CD14-positive monocyte (primary cell): ENCODE measurements at regions not wholly inside any gene's neighbourhood (a gene's known extent, or its start where the extent isn't known, plus 50 kb on each side); places are given as distances from the start of the nearest gene placed in this dataset.

Experiments
- DNase-seq, 3 donors: peaks; one replicate each; pipeline ENCODE4 v3.0.0-alpha.2; 2011 to 2022
- H2AFZ ChIP-seq: 2 replicates; pipeline ENCODE4 v1.6.0; 2012; ENCODE audit warnings: mild to moderate bottlenecking, low read depth, low read length, inconsistent platforms; ENCODE audit not compliant: insufficient read depth, poor library complexity, severe bottlenecking
- H3K27ac ChIP-seq, 2 donors: 1 replicate in 1 of 2; 2 replicates in 1 of 2; pipeline ENCODE4 v1.5.1; 2012 to 2013; ENCODE audit warnings: low read length in 2 of 2, control low read depth in 1 of 2, inconsistent platforms in 1 of 2, low read depth in 1 of 2, mild to moderate bottlenecking in 1 of 2
- H3K27me3 ChIP-seq, 2 donors: one replicate each; pipeline versions ENCODE4 v1.6.0 to v1.6.1; 2011 to 2013; ENCODE audit warnings: low read length in 2 of 2; ENCODE audit not compliant: control insufficient read depth in 2 of 2, insufficient read depth in 2 of 2
- H3K36me3 ChIP-seq, 2 donors: replicated peaks in 1 of 2; 1 replicate in 1 of 2; 2 replicates in 1 of 2; pipeline versions ENCODE4 v1.5.1 to v1.6.1; 2012 to 2013; ENCODE audit warnings: low read length in 2 of 2, control low read depth in 1 of 2, inconsistent platforms in 1 of 2, mild to moderate bottlenecking in 1 of 2; ENCODE audit not compliant: insufficient read depth in 2 of 2, control insufficient read depth in 1 of 2
- H3K4me1 ChIP-seq, 2 donors: 1 replicate in 1 of 2; 2 replicates in 1 of 2; pipeline versions ENCODE4 v1.5.1 to v1.6.1; 2012 to 2013; ENCODE audit warnings: low read length in 2 of 2, control low read depth in 1 of 2, inconsistent platforms in 1 of 2, mild to moderate bottlenecking in 1 of 2, moderate library complexity in 1 of 2; ENCODE audit not compliant: insufficient read depth in 2 of 2, control insufficient read depth in 1 of 2
- H3K4me2 ChIP-seq: replicated peaks from 2 replicates; pipeline ENCODE3; 2012; ENCODE audit warnings: low read length, moderate library complexity, mild to moderate bottlenecking; ENCODE audit not compliant: poor library complexity, severe bottlenecking; ENCODE audit errors: extremely low read depth
- H3K4me3 ChIP-seq, 3 experiments: fragments of 200-600 bp in 1 of 3; sonication (generic) in 1 of 3; replicated peaks in 1 of 3; 1 replicate in 2 of 3; 2 replicates in 1 of 3; pipeline ENCODE4 v1.5.1; 2011 to 2013; ENCODE audit warnings: low read length in 3 of 3, mild to moderate bottlenecking in 3 of 3, control low read depth in 2 of 3, low read depth in 2 of 3, inconsistent platforms in 1 of 3, moderate library complexity in 1 of 3
- H3K79me2 ChIP-seq: 2 replicates; pipeline ENCODE4 v1.6.0; 2012; ENCODE audit warnings: mild to moderate bottlenecking, control low read depth, inconsistent platforms, low read length, moderate library complexity; ENCODE audit not compliant: insufficient read depth
- H3K9ac ChIP-seq: 2 replicates; pipeline ENCODE4 v1.6.0; 2017; ENCODE audit warnings: low read length, mild to moderate bottlenecking; ENCODE audit not compliant: insufficient read depth, poor library complexity, severe bottlenecking
- H3K9me3 ChIP-seq, 2 donors: replicated peaks in 1 of 2; 1 replicate in 1 of 2; 2 replicates in 1 of 2; pipeline versions ENCODE4 v1.5.1 to v1.6.1; 2012 to 2013; ENCODE audit warnings: low read length in 2 of 2, control low read depth in 1 of 2; ENCODE audit not compliant: control insufficient read depth in 1 of 2, insufficient read depth in 1 of 2
- H4K20me1 ChIP-seq: 2 replicates; pipeline ENCODE4 v1.6.0; 2012; ENCODE audit warnings: mild to moderate bottlenecking, low read length, control low read depth, moderate library complexity; ENCODE audit not compliant: insufficient read depth
- H3K27ac Mint-ChIP-seq, 7 donors: one replicate each; pipeline ENCODE4 v1.8.0; 2020; ENCODE audit warnings: mild to moderate bottlenecking in 7 of 7, mixed read lengths in 7 of 7, moderate library complexity in 6 of 7, inconsistent platforms in 2 of 7
- H3K27me3 Mint-ChIP-seq, 3 donors: one replicate each; pipeline ENCODE4 v1.8.0; 2021 to 2022; ENCODE audit warnings: low read depth in 3 of 3, mild to moderate bottlenecking in 3 of 3, mixed read lengths in 3 of 3, moderate library complexity in 3 of 3, inconsistent platforms in 1 of 3
- H3K36me3 Mint-ChIP-seq, 2 donors: one replicate each; pipeline ENCODE4 v1.8.0; 2020; ENCODE audit warnings: mixed read lengths in 2 of 2, inconsistent platforms in 1 of 2, mild to moderate bottlenecking in 1 of 2
- H3K4me1 Mint-ChIP-seq: one replicate; pipeline ENCODE4 v1.8.0; 2020; ENCODE audit warnings: mild to moderate bottlenecking, mixed read lengths
- H3K4me3 Mint-ChIP-seq, 2 donors: one replicate each; pipeline ENCODE4 v1.8.0; 2020; ENCODE audit warnings: mild to moderate bottlenecking in 2 of 2, mixed read lengths in 2 of 2, moderate library complexity in 1 of 2
- H3K9me3 Mint-ChIP-seq, 7 donors: one replicate each; pipeline ENCODE4 v1.8.0; 2020 to 2022; ENCODE audit warnings: mixed read lengths in 7 of 7, mild to moderate bottlenecking in 6 of 7, moderate library complexity in 6 of 7, inconsistent platforms in 2 of 7
- CTCF ChIP-seq: fragments of 200-600 bp; IDR thresholded peaks from one replicate; pipeline ENCODE4 v1.8.0; 2022; ENCODE audit warnings: antibody characterized with exemption, mild to moderate bottlenecking
- WGBS: methylation state at CpG from one replicate; pipeline ENCODE4 v1.1.5; 2013; ENCODE audit warnings: missing lambda C conversion rate; ENCODE audit not compliant: insufficient coverage; 5-methylcytosine and 5-hydroxymethylcytosine counted together
- intact Hi-C, 2 donors: fragments of 100-400 bp; cut with micrococcal nuclease; formaldehyde crosslinking; loops; one replicate each; pipeline versions ENCODE4 v1.15.0 to v1.15.1; 2023

- H3K36me3 Mint-ChIP-seq, result no peaks in the 10 kb centered on the region
- H3K4me3 Mint-ChIP-seq, result no peak overlapping the region
- H3K27me3 Mint-ChIP-seq, result peaks cover 0 to 3% (median 2%) of the 10 kb centered on the region in 3 donors
- Histone ChIP-seq H3K4me1 (no peaks in the 10 kb centered on the region), H3K4me3 (no peak overlapping the region), H2AFZ (no peak overlapping the region), H3K4me2 (no peak overlapping the region), H3K27me3 (no peaks in the 10 kb centered on the region), H4K20me1 (no peaks in the 10 kb centered on the region), H3K9me3 (peaks cover 14 to 28% of the 10 kb centered on the region in 2 donors), H3K9ac (no peak overlapping the region), H3K27ac (no peak overlapping the region), H3K79me2 (no peaks in the 10 kb centered on the region), H3K36me3 (no peaks in the 10 kb centered on the region)
- peaks cover 21 to 26% (median 22%) of the 10 kb centered on the region in 7 donors for H3K9me3 Mint-ChIP-seq
- DNase-seq, result no peak
- WGBS, result 98% methylated on average over 15 of the region's 17 CpGs
- H3K27ac Mint-ChIP-seq, result no peak overlapping the region
- intact Hi-C loops, result no loop called here
- TF ChIP-seq CTCF, result no peak
- no peaks in the 10 kb centered on the region for H3K4me1 Mint-ChIP-seq
These were observed 1227.5 kb downstream of the BRD1 start for GRCh38 chr22:48600171-48600570.

GRCh38 chr22:48599346-48599745 is 1228.3 kb downstream of the BRD1 start:
- H3K4me1 Mint-ChIP-seq, result no peaks in the 10 kb centered on the region
- no peak for DNase-seq
- no peaks in the 10 kb centered on the region for H3K4me1 ChIP-seq
- H3K9me3 ChIP-seq, result peaks cover 10 to 28% of the 10 kb centered on the region in 2 donors
- no peak overlapping the region for H3K27ac Mint-ChIP-seq
- no peak overlapping the region for H3K4me3 Mint-ChIP-seq
- H4K20me1 ChIP-seq, result no peaks in the 10 kb centered on the region
- peaks cover 0 to 4% (median 3%) of the 10 kb centered on the region in 3 donors for H3K27me3 Mint-ChIP-seq
- H3K4me3 ChIP-seq, result no peak overlapping the region
- no peak overlapping the region for H2AFZ ChIP-seq
- H3K27me3 ChIP-seq, result no peaks in the 10 kb centered on the region
- H3K79me2 ChIP-seq, result no peaks in the 10 kb centered on the region
- peaks cover 17 to 22% (median 19%) of the 10 kb centered on the region in 7 donors for H3K9me3 Mint-ChIP-seq
- WGBS, result 96% methylated on average over 10 of the region's 10 CpGs
- H3K36me3 ChIP-seq, result no peaks in the 10 kb centered on the region
- no peak overlapping the region for H3K27ac ChIP-seq
- no peaks in the 10 kb centered on the region for H3K36me3 Mint-ChIP-seq
- intact Hi-C loops, result no loop called here
- H3K9ac ChIP-seq, result no peak overlapping the region
- H3K4me2 ChIP-seq, result no peak overlapping the region
- no peak for TF ChIP-seq CTCF
